HG02759 (cell line): ENCODE measurements at regions not wholly inside any gene's neighbourhood (a gene's known extent, or its start where the extent isn't known, plus 50 kb on each side); places are given as distances from the start of the nearest gene placed in this dataset.
"Not testable (repeated sequence)": the region's sequence is repeated elsewhere in the genome, so short reads cannot be mapped to it uniquely, and the experiment has no call there.

Experiments
- ATAC-seq: cut with Tn5 transposase; IDR thresholded peaks from one replicate; pipeline ENCODE4 v1.9.1; 2021; ENCODE audit warnings: mild to moderate bottlenecking, moderate library complexity; ENCODE audit not compliant: unreplicated experiment

GRCh38 chr6:71197267-71197666, 91.3 kb upstream of the OGFRL1 start:
- no peak for ATAC-seq

- no peak for ATAC-seq
These were observed 90.8 kb upstream of the OGFRL1 start for GRCh38 chr6:71197780-71198179.

- ATAC-seq, result no peak
These were observed 89.7 kb upstream of the OGFRL1 start for GRCh38 chr6:71198908-71199307.

- ATAC-seq, result no peak
These were observed 88.9 kb upstream of the OGFRL1 start for GRCh38 chr6:71199736-71200135.

- ATAC-seq, result no peak
These were observed 85.4 kb upstream of the OGFRL1 start for GRCh38 chr6:71203206-71203605.

- no peak for ATAC-seq
These were observed 83.9 kb upstream of the OGFRL1 start for GRCh38 chr6:71204741-71205140.

- no peak for ATAC-seq
These were observed 83.2 kb upstream of the OGFRL1 start for GRCh38 chr6:71205336-71205956.

GRCh38 chr6:71206089-71206488, 82.5 kb upstream of the OGFRL1 start:
- ATAC-seq, result no peak

- ATAC-seq, result no peak
These were observed 79.4 kb upstream of the OGFRL1 start for GRCh38 chr6:71209206-71209605.

GRCh38 chr6:71209626-71210025, 79.0 kb upstream of the OGFRL1 start:
- ATAC-seq, result no peak

GRCh38 chr6:71211799-71212198, 76.8 kb upstream of the OGFRL1 start:
- no peak for ATAC-seq

GRCh38 chr6:71220466-71220865, 68.1 kb upstream of the OGFRL1 start:
- ATAC-seq, result no peak

GRCh38 chr6:71222671-71223070, 65.9 kb upstream of the OGFRL1 start:
- ATAC-seq, result no peak

GRCh38 chr6:71224011-71224410, 64.6 kb upstream of the OGFRL1 start:
- ATAC-seq, result no peak

- ATAC-seq, result no peak
These were observed 62.5 kb upstream of the OGFRL1 start for GRCh38 chr6:71226151-71226550.

- no peak for ATAC-seq
These were observed 60.1 kb upstream of the OGFRL1 start for GRCh38 chr6:71228461-71229041.

- no peak for ATAC-seq
These were observed 59.1 kb upstream of the OGFRL1 start for GRCh38 chr6:71229477-71229876.

- not testable (repeated sequence) for ATAC-seq
These were observed 55.7 kb upstream of the OGFRL1 start for GRCh38 chr6:71232890-71233289.

GRCh38 chr6:71236926-71237434, 51.6 kb upstream of the OGFRL1 start:
- no peak for ATAC-seq

GRCh38 chr6:71238351-71238750, 50.3 kb upstream of the OGFRL1 start:
- no peak for ATAC-seq
